GM19468 (cell line): ENCODE measurements at regions not wholly inside any gene's neighbourhood (a gene's known extent, or its start where the extent isn't known, plus 50 kb on each side); places are given as distances from the start of the nearest gene placed in this dataset.
"Not testable (repeated sequence)": the region's sequence is repeated elsewhere in the genome, so short reads cannot be mapped to it uniquely, and the experiment has no call there.

Source experiments
- ATAC-seq: cut with Tn5 transposase; IDR thresholded peaks from one replicate; pipeline ENCODE4 v1.9.1; 2021; ENCODE audit warnings: mild to moderate bottlenecking, moderate library complexity, moderate number of reproducible peaks; ENCODE audit not compliant: unreplicated experiment; ENCODE audit errors: extremely low read depth

GRCh38 chr13:50485979-50486935, 357.2 kb downstream of the DLEU7 start:
- ATAC-seq = no peak

DNA sequence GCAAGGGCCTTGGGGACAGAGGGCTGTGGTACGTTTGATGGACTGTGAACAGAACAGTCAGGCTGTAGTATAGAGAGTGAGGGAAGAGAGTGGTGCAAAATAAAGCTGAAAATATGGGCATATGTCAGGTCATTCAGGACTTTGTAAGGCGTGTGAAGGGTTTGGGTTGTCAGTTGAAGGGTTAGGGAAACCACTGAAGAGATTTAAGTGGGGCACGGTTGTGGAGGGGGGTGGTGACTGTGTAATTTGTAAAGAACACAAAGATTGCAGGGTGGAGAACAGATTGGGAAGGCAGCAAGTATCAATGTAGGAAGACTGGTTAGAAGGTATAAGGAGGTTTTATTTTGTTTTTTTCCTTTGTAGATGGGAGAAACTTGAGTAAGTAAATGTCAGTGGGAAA, 349.8 kb downstream of the DLEU7 start:
- no peak for ATAC-seq

DNA sequence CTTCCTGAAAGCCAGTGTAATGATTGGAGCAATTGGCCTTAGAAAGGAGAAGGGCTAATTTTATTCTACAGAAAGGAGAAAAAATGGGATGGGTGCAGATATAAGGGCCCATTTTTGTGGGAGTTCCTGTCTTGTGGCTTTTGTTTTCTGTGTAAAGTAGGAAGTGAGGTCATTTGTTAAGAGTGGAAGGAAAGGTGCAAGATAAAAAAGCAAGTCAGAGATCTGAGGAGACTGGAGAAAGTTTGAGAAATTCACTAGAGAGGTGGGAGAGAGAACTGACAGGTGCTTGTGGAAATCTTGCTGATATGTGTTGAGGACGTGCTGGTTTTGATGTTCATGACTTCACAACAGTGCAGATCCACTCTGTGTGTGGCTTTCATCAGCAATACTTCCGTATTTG, 349.4 kb downstream of the DLEU7 start:
- ATAC-seq = no peak

- not testable (repeated sequence) for ATAC-seq
Observed at GRCh38 chr13:50503212-50503611, 340.3 kb downstream of the DLEU7 start.

- ATAC-seq = no peak
Observed at GRCh38 chr13:50509167-50509566, 334.3 kb downstream of the DLEU7 start.

- ATAC-seq = no peak
Observed at GRCh38 chr13:50509771-50510441, 333.6 kb downstream of the DLEU7 start.

GRCh38 chr13:50510885-50511545, 332.5 kb downstream of the DLEU7 start:
- ATAC-seq = not testable (repeated sequence)

DNA sequence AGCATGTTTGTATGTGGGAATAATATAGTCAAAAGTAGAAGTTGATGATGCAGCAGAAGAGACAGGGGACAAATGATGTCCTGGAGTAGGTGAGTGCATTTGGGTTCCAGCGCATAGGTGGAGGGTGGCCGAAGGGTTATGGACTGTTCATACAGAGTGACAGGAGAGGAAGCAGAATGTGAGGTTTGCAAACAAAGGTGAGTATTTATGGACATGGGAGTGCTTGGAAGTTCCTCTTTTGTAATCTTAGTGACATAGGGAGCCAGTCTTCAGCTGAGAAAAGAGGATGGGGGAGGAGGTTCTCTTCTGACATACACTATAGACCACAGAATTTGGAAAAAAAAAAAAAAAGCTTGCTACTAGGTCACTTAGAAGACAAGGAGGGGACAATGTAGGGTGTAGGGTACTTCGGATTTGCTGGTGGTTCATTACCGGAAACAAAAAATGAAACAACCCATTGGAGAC, 331.6 kb downstream of the DLEU7 start:
- ATAC-seq = peak; percentile 35

GRCh38 chr13:50512474-50513299, 330.8 kb downstream of the DLEU7 start:
- ATAC-seq = peak; percentile 45

GRCh38 chr13:50513300-50513877, 330.1 kb downstream of the DLEU7 start:
- no peak for ATAC-seq

DNA sequence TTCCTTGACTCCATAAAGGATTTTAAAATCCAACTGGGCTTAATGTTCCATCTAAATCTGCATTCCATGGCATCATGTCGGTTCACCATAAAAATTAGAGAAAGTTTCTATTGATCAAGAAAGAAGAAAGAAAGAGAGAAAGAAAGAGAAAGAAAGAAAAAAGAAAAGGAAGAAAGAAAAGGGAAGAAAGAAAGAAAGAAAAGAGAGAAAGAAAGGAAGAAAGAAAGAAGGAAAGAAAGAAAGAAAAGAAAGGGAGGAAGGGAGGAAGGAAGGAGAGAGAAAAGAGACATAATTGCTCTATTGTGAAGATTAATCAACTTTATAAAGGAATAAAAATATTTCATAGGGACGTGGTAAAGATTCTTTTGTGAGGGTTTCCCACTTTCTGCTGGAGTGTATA, 329.2 kb downstream of the DLEU7 start:
- no peak for ATAC-seq

DNA sequence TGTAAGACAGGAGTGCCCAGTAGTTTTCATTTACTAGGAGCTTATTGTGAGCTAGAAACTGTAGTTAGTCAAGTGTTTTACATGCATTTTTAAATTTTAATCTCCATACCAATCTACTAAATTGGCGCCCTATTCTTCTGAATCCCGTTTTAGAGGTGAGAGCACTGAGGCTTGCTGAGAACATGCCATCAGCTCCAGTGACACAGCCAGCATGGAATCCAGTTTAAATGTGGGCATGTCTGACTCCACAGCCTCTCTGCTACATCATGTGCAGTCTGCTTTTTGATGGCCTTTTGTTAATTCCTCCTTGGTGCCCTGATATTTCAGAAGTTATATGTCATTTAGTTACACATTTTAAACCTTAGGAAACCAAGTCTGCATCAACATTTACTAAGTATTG, 325.4 kb downstream of the DLEU7 start:
- ATAC-seq = no peak

- ATAC-seq = no peak
Observed at GRCh38 chr13:50518781-50519201, 324.7 kb downstream of the DLEU7 start.

DNA sequence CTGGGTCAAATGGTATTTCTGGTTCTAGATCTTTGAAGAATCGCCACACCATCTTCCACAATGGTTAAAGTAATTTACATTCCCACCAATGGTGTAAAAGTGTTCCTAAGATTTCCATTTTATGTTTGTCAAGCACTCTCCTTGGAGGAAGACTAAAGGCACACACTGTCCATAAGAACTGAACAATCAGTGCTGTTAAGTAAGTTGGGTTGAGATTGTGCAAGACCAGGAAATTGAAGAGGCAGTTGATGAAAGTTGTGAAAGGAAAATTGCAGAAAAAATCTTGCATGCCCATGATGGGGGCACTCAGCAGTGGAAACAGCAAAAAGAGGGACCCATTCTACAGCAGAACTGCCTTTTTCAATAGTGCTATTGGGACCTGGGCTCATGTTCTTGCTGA, 323.6 kb downstream of the DLEU7 start:
- ATAC-seq = no peak

GRCh38 chr13:50521006-50521830, 322.3 kb downstream of the DLEU7 start:
- no peak for ATAC-seq

GRCh38 chr13:50521831-50522149, 321.7 kb downstream of the DLEU7 start:
- ATAC-seq = no peak

- ATAC-seq = no peak
Observed at GRCh38 chr13:50522506-50522905, 321.0 kb downstream of the DLEU7 start.

- no peak for ATAC-seq
Observed at GRCh38 chr13:50523307-50523706, 320.2 kb downstream of the DLEU7 start.

DNA sequence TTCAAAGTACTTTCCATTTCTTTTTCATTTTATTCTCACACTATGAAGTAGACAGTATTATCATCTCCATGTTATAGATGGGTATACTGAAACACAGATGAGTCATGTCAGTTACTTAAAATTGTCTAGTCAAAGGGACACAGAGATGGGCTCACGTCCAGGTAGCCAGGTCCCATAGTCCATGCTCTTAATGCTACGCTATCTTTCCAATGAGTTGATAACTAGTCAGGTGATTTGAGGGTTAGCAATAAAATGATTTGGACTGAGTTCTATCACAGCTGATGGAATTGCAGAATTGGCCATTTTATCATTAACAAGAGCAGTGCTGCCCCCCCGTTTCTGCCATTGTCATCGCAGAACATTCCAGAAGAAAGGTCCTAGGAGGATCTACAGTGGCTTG, 318.9 kb downstream of the DLEU7 start:
- no peak for ATAC-seq
